ENCODE measurements at regions not wholly inside any gene's neighbourhood (a gene's known extent, or its start where the extent isn't known, plus 50 kb on each side); places are given as distances from the start of the nearest gene placed in this dataset.

DNA sequence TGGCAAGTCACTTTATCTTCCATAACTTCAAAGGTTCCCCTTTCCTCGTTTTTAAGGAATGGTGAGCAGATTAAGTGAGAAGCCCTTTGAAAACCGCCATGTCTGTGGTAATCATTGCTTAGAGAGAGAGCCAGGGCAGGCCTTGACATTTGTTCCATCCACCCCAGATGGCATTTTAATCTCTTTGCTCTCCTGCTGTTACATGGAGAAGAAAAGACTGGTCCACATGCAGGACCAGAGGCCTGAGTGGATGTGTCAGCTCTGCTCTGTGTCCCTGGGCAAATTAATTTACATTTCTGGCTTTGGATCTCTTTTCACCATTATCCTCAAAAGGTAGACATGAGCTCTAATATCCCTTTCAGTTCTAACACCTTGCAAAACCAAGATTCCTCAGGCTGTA lies 157.3 kb upstream of the LPP start:
- DNase-seq, result no peak
- H3K9ac ChIP-seq (ENCODE audit: low read depth in 2 of 2, low read length in 2 of 2), result no peak overlapping the region
- no peak overlapping the region for H3K4me3 ChIP-seq
- H3K36me3 ChIP-seq, result no peaks in the 10 kb centered on the region
- no peaks in the 10 kb centered on the region for H3K9me3 ChIP-seq
- no peaks in the 10 kb centered on the region for H3K27me3 ChIP-seq
- intact Hi-C loops (cut with DNase I), result no loop called here
- no peak overlapping the region for H3K27ac ChIP-seq
- TF ChIP-seq, protein P1, sequence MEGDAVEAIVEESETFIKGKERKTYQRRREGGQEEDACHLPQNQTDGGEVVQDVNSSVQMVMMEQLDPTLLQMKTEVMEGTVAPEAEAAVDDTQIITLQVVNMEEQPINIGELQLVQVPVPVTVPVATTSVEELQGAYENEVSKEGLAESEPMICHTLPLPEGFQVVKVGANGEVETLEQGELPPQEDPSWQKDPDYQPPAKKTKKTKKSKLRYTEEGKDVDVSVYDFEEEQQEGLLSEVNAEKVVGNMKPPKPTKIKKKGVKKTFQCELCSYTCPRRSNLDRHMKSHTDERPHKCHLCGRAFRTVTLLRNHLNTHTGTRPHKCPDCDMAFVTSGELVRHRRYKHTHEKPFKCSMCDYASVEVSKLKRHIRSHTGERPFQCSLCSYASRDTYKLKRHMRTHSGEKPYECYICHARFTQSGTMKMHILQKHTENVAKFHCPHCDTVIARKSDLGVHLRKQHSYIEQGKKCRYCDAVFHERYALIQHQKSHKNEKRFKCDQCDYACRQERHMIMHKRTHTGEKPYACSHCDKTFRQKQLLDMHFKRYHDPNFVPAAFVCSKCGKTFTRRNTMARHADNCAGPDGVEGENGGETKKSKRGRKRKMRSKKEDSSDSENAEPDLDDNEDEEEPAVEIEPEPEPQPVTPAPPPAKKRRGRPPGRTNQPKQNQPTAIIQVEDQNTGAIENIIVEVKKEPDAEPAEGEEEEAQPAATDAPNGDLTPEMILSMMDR (IDR thresholded peaks at IDR 0.05), result no peak
- no peaks in the 10 kb centered on the region for H3K4me1 ChIP-seq

DNA sequence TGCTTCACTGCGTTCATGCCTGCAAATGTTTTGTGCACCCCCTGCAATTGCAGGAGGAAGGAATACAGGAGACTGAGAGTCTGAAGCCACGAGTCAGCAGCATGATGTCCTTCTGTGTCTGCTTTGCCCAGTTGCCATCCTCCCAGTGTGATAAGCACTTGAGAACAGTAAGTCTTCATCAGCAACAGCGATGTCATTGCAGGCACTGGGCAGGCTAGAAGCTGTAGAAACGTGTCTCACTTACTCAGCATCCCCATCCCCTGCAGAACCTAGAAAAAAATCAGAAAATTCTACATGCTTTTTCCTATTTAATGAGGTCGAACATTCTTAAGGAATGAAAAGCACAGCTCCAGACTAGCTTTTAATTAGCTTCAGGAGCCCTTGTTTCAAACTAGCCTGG lies 156.5 kb upstream of the LPP start:
- Histone ChIP-seq H3K4me1 (no peaks in the 10 kb centered on the region), H3K4me3 (no peak overlapping the region), H3K36me3 (no peaks in the 10 kb centered on the region), H3K9ac (ENCODE audit: low read depth in 2 of 2, low read length in 2 of 2) (no peak overlapping the region), H3K9me3 (no peaks in the 10 kb centered on the region), H3K27ac (no peak overlapping the region), H3K27me3 (no peaks in the 10 kb centered on the region)
- TF ChIP-seq, protein P1 (IDR thresholded peaks at IDR 0.05), result no peak
- intact Hi-C loops (cut with DNase I), result no loop called here
- no peak for DNase-seq

DNA sequence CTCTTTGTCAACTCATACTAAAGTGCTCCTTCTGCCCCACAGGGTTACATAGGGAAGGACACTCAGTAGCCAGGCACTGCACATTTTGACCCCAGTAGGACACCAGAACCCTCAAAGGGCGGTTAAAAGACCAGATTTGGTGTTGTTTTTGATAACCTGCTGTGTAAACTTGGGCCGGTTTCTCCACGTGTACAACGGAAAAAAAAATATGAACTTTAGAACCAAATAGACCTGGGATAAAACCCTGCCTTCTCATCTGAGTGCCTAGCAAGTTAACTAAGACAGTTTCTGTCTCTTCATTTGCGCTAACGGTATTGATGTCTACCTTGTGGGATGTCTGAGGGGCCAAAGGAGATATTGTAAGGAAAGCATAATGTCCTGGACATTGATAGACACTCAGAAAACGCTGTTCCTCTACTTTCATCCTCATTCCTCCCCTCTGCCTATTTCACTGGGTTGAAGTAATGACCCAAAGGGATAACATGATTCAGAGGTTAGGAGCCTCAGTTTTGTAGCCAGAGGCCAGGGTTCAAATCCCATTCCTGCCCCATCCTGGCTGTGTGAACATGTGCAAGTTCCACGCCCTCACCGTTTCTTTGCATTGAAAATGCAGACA lies 155.9 kb upstream of the LPP start:
- no peaks in the 10 kb centered on the region for H3K9me3 ChIP-seq
- no peak overlapping the region for H3K27ac ChIP-seq
- H3K36me3 ChIP-seq, result no peaks in the 10 kb centered on the region
- intact Hi-C loops (cut with DNase I), result no loop called here
- TF ChIP-seq, protein P1 (IDR thresholded peaks at IDR 0.05), result no peak
- no peak overlapping the region for H3K4me3 ChIP-seq
- DNase-seq, result no peak
- H3K9ac ChIP-seq (ENCODE audit: low read depth in 2 of 2, low read length in 2 of 2), result no peak overlapping the region
- H3K4me1 ChIP-seq, result peaks cover 5% of the 10 kb centered on the region
- H3K27me3 ChIP-seq, result no peaks in the 10 kb centered on the region

- Histone ChIP-seq H3K36me3 (no peaks in the 10 kb centered on the region), H3K9ac (ENCODE audit: low read depth in 2 of 2, low read length in 2 of 2) (no peak overlapping the region), H3K27me3 (no peaks in the 10 kb centered on the region), H3K4me3 (no peak overlapping the region), H3K27ac (no peak overlapping the region), H3K9me3 (no peaks in the 10 kb centered on the region), H3K4me1 (peaks cover 6% of the 10 kb centered on the region)
- intact Hi-C loops (cut with DNase I), result no loop called here
- TF ChIP-seq, protein P1 (IDR thresholded peaks at IDR 0.05), result no peak
- DNase-seq, result no peak
Observed at GRCh38 chr3:187998611-187999010, 155.3 kb upstream of the LPP start.

- TF ChIP-seq, protein P1 (IDR thresholded peaks at IDR 0.05), result no peak
- Histone ChIP-seq H3K27me3 (no peaks in the 10 kb centered on the region), H3K9me3 (no peaks in the 10 kb centered on the region), H3K27ac (peak overlapping the region; percentile 28), H3K9ac (ENCODE audit: low read depth in 2 of 2, low read length in 2 of 2) (no peak overlapping the region), H3K4me3 (no peak overlapping the region), H3K4me1 (peaks cover 6% of the 10 kb centered on the region), H3K36me3 (no peaks in the 10 kb centered on the region)
- intact Hi-C loops (cut with DNase I), result no loop called here
- DNase-seq, result no peak
Observed at GRCh38 chr3:187999821-188000220, 154.1 kb upstream of the LPP start.

Measured in colonic mucosa (tissue), 4 donors.